Smooth muscle cell (in vitro differentiated cells): ENCODE measurements at regions not wholly inside any gene's neighbourhood (a gene's known extent, or its start where the extent isn't known, plus 50 kb on each side); places are given as distances from the start of the nearest gene placed in this dataset.
A peak's percentile ranks its signal among the peaks of the same experiment; 100 is the strongest.

Source experiments
- DNase-seq: peaks from one replicate; lab custom pipeline; 2025; ENCODE audit not compliant: unreplicated experiment; lab: John Stamatoyannopoulos, UW
- H2AFZ ChIP-seq: fragments of 200-600 bp; sonication (generic); 2 replicates; pipeline ENCODE4 v1.6.0; 2016; ENCODE audit warnings: antibody characterized with exemption, low read depth, mild to moderate bottlenecking
- H3F3A ChIP-seq: fragments of 200-600 bp; sonication (generic); 2 replicates; pipeline ENCODE4 v1.6.0; 2017; ENCODE audit warnings: antibody characterized with exemption, low read depth
- H3K27ac ChIP-seq: fragments of 200-600 bp; sonication (generic); 2 replicates; pipeline ENCODE4 v1.5.1; 2016; ENCODE audit warnings: low read depth, mild to moderate bottlenecking
- H3K27me3 ChIP-seq: fragments of 200-600 bp; sonication (generic); 2 replicates; pipeline ENCODE4 v1.6.1; 2016; ENCODE audit warnings: low read depth, mild to moderate bottlenecking
- H3K36me3 ChIP-seq: fragments of 200-600 bp; sonication (generic); 2 replicates; pipeline ENCODE4 v1.5.1; 2016; ENCODE audit warnings: low read depth
- H3K4me1 ChIP-seq: fragments of 200-600 bp; sonication (generic); 2 replicates; pipeline ENCODE4 v1.5.1; 2016; ENCODE audit warnings: low read depth
- H3K4me2 ChIP-seq: fragments of 200-600 bp; sonication (generic); 2 replicates; pipeline ENCODE4 v1.6.0; 2016; ENCODE audit warnings: mild to moderate bottlenecking
- H3K4me3 ChIP-seq: fragments of 200-600 bp; sonication (generic); 2 replicates; pipeline ENCODE4 v1.5.1; 2016; ENCODE audit warnings: mild to moderate bottlenecking
- H3K79me2 ChIP-seq: fragments of 200-600 bp; sonication (generic); 2 replicates; pipeline ENCODE4 v1.6.0; 2016; ENCODE audit warnings: low read depth, mild to moderate bottlenecking
- H3K9ac ChIP-seq: fragments of 200-600 bp; sonication (generic); 2 replicates; pipeline ENCODE4 v1.6.0; 2016; ENCODE audit warnings: low read depth
- H3K9me3 ChIP-seq: fragments of 200-600 bp; sonication (generic); replicated peaks from 2 replicates; pipeline ENCODE4 v1.5.1; 2016; ENCODE audit warnings: low read depth
- H4K20me1 ChIP-seq: fragments of 200-600 bp; sonication (generic); 2 replicates; pipeline ENCODE4 v1.6.0; 2016; ENCODE audit warnings: low read depth
- CTCF ChIP-seq: fragments of 200-600 bp; sonication (generic); IDR thresholded peaks from 2 replicates; pipeline ENCODE4 v1.5.1; 2017; ENCODE audit warnings: borderline replicate concordance, mild to moderate bottlenecking, antibody characterized with exemption; ENCODE audit not compliant: insufficient read depth, poor library complexity, severe bottlenecking
- WGBS: methylation state at CpG from one replicate; pipeline ENCODE4 v1.1.7; 2016; ENCODE audit warnings: low lambda C conversion rate; 5-methylcytosine and 5-hydroxymethylcytosine counted together

GRCh38 chr10:90143937-90144336 lies 442.5 kb downstream of the KIF20B start:
- DNase-seq: no peak
- H3K4me1 ChIP-seq: no peaks in the 10 kb centered on the region
- no peak overlapping the region for H3K9ac ChIP-seq
- no peaks in the 10 kb centered on the region for H3F3A ChIP-seq
- WGBS: 96% methylated on average over 1 of the region's 1 CpG
- H3K9me3 ChIP-seq: no peaks in the 10 kb centered on the region
- no peaks in the 10 kb centered on the region for H3K36me3 ChIP-seq
- no peak for TF ChIP-seq CTCF
- no peak overlapping the region for H2AFZ ChIP-seq
- no peak overlapping the region for H3K4me3 ChIP-seq
- no peak overlapping the region for H3K27ac ChIP-seq
- no peak overlapping the region for H3K4me2 ChIP-seq
- H4K20me1 ChIP-seq: no peaks in the 10 kb centered on the region
- no peaks in the 10 kb centered on the region for H3K79me2 ChIP-seq
- no peaks in the 10 kb centered on the region for H3K27me3 ChIP-seq

GRCh38 chr10:90148116-90148855 lies 446.9 kb downstream of the KIF20B start:
- Histone ChIP-seq H3F3A (no peaks in the 10 kb centered on the region), H3K9ac (no peak overlapping the region), H3K4me3 (no peak overlapping the region), H3K36me3 (no peaks in the 10 kb centered on the region), H4K20me1 (no peaks in the 10 kb centered on the region), H3K27me3 (no peaks in the 10 kb centered on the region), H3K79me2 (no peaks in the 10 kb centered on the region), H3K4me2 (peak overlapping the region; percentile 63), H3K9me3 (no peaks in the 10 kb centered on the region), H3K27ac (no peak overlapping the region), H2AFZ (peak overlapping the region; percentile 18), H3K4me1 (no peaks in the 10 kb centered on the region)
- TF ChIP-seq CTCF: peak; percentile 53
- WGBS: 53% methylated on average over 6 of the region's 6 CpGs
- DNase-seq: no peak

GRCh38 chr10:90149563-90149962 lies 448.2 kb downstream of the KIF20B start:
- DNase-seq: no peak
- H3K4me1 ChIP-seq: no peaks in the 10 kb centered on the region
- no peaks in the 10 kb centered on the region for H3K79me2 ChIP-seq
- no peak for TF ChIP-seq CTCF
- no peaks in the 10 kb centered on the region for H3K27me3 ChIP-seq
- H2AFZ ChIP-seq: no peak overlapping the region
- no peak overlapping the region for H3K27ac ChIP-seq
- no peaks in the 10 kb centered on the region for H3K36me3 ChIP-seq
- no peaks in the 10 kb centered on the region for H3K9me3 ChIP-seq
- no peaks in the 10 kb centered on the region for H4K20me1 ChIP-seq
- no peak overlapping the region for H3K4me3 ChIP-seq
- H3K9ac ChIP-seq: no peak overlapping the region
- H3F3A ChIP-seq: no peaks in the 10 kb centered on the region
- WGBS: 87% methylated on average over 1 of the region's 1 CpG
- H3K4me2 ChIP-seq: peak overlapping the region; percentile 44

GRCh38 chr10:90162271-90162853 lies 461.0 kb downstream of the KIF20B start:
- H3K9me3 ChIP-seq: no peaks in the 10 kb centered on the region
- no peaks in the 10 kb centered on the region for H3K4me1 ChIP-seq
- H3K9ac ChIP-seq: no peak overlapping the region
- no peaks in the 10 kb centered on the region for H3F3A ChIP-seq
- no peak overlapping the region for H3K4me3 ChIP-seq
- TF ChIP-seq CTCF: no peak
- 26% methylated on average over 2 of the region's 2 CpGs for WGBS
- no peaks in the 10 kb centered on the region for H4K20me1 ChIP-seq
- no peak for DNase-seq
- H3K79me2 ChIP-seq: no peaks in the 10 kb centered on the region
- no peak overlapping the region for H2AFZ ChIP-seq
- no peaks in the 10 kb centered on the region for H3K27me3 ChIP-seq
- H3K27ac ChIP-seq: no peak overlapping the region
- H3K4me2 ChIP-seq: peak overlapping the region; percentile 49
- H3K36me3 ChIP-seq: no peaks in the 10 kb centered on the region
